Ovary (tissue), 7 donors: ENCODE measurements at regions not wholly inside any gene's neighbourhood (a gene's known extent, or its start where the extent isn't known, plus 50 kb on each side); places are given as distances from the start of the nearest gene placed in this dataset.

Experiments
- DNase-seq, 5 donors: peaks; one replicate each; pipeline ENCODE4 v3.0.0-alpha.2; 2019 to 2020
- H3K27ac ChIP-seq, 2 donors: fragments of 200-600 bp; one replicate each; pipeline versions ENCODE4 v1.5.1 to v1.8.0; 2019 to 2022
- H3K27me3 ChIP-seq: fragments of 200-600 bp; one replicate; pipeline ENCODE4 v1.8.0; 2022
- H3K36me3 ChIP-seq: fragments of 200-600 bp; sonication (generic); one replicate; pipeline ENCODE4 v1.5.1; 2019
- H3K4me1 ChIP-seq: one replicate; pipeline ENCODE4 v1.8.1; 2013; ENCODE audit warnings: mild to moderate bottlenecking, moderate library complexity; ENCODE audit not compliant: insufficient read depth
- H3K4me3 ChIP-seq: fragments of 200-600 bp; sonication (generic); one replicate; pipeline ENCODE4 v1.5.1; 2017
- H3K9me3 ChIP-seq, 2 donors: fragments of 200-600 bp in 1 of 2; sonication (generic) in 1 of 2; one replicate each; pipeline versions ENCODE4 v1.5.1 to v1.8.1; 2013 to 2019; ENCODE audit warnings: mild to moderate bottlenecking in 1 of 2, moderate library complexity in 1 of 2
- CTCF ChIP-seq, 3 donors: fragments of 450-650 bp in 2 of 3; fragments of 200-600 bp in 1 of 3; IDR thresholded peaks; one replicate each; pipeline versions ENCODE4 v1.5.1 to v1.8.0; 2016 to 2022; ENCODE audit warnings: antibody characterized with exemption in 3 of 3, mild to moderate bottlenecking in 1 of 3
- EP300 ChIP-seq: sonication (generic); formaldehyde crosslinking; IDR thresholded peaks from one replicate; pipeline ENCODE4 v1.6.1; 2017; ENCODE audit warnings: antibody characterized with exemption
- POLR2A ChIP-seq: fragments of 450-650 bp; IDR thresholded peaks from one replicate; pipeline ENCODE4 v1.6.1; 2017; ENCODE audit warnings: antibody characterized with exemption, mild to moderate bottlenecking, moderate library complexity
- WGBS, 3 donors: extraction: QIAGEN DNeasy Blood & Tissue Kit in 1 of 3; methylation state at CpG; one replicate each; pipeline versions ENCODE4 v1.1.5 to v1.1.7; 2013 to 2017; 5-methylcytosine and 5-hydroxymethylcytosine counted together
- intact Hi-C, 4 donors: fragments of 100-400 bp; cut with DNase I; formaldehyde crosslinking; loops; one replicate each; pipeline versions ENCODE4 v1.11.0 to v1.15.1; 2022 to 2023
- donor health status: DM: no; HTN: no; CAD: no; lungs with moderate emphysema.
- donor health status: DM: no; HTN: no; CAD: no.
- donor health status: Bipolar disorder and iron deficiency.
- donor health status: DM: no; HTN: no; CAD: no.
- donor health status: DM: yes; HTN: yes; CAD: no.

DNA sequence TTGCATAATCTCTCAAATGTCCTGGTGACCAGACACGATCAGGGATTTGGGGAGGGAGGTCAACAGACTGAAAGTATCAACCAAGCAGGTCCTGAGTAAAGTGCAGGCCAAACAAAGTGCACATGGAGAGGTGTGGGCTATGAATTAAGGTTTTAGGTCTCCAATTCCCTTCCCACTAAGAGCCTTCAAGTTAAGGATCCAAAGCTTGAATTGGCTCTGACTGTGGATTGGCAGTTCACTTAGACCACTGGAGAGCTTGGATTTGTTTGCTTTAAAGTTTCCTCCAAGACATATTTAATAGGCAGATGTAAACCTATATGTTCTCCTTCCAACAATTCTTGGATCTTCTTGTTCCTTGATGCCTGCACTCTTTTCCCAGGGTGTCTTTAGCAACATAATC is 129.6 kb upstream of the IGF1 start:
- H3K36me3 ChIP-seq: no peaks in the 10 kb centered on the region
- TF ChIP-seq POLR2A: no peak
- TF ChIP-seq EP300: no peak
- TF ChIP-seq CTCF (IDR thresholded peaks at IDR 0.05): no peak
- no peak overlapping the region for H3K4me3 ChIP-seq
- no peaks in the 10 kb centered on the region for H3K4me1 ChIP-seq
- no peak overlapping the region for H3K27ac ChIP-seq
- WGBS, 3 donors: 82 to 91% (median 89%) methylated on average over 1 of the region's 1 CpG
- H3K27me3 ChIP-seq: no peaks in the 10 kb centered on the region
- no peaks in the 10 kb centered on the region for H3K9me3 ChIP-seq
- intact Hi-C loops: no loop called here
- DNase-seq: no peak

DNA sequence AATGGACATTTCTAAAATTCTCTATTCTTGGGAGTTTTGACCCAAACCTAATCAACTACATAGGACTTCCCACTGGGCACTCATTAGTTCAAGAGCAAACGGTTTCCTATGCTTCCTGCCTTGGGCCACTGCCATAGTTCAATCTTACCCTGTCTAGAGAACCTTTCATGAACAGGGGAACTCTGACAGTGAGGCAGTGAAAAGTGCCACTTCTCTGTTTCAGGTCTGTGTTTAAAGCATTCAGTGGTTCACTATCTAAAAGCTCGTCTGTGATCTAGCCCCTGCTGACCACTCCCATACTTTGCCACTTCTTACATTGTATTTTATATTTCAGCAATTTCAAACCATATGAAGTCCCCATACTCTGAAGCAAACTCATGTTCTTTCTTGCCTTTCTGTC is 122.7 kb upstream of the IGF1 start:
- peaks cover 3% of the 10 kb centered on the region for H3K4me1 ChIP-seq
- H3K36me3 ChIP-seq: no peaks in the 10 kb centered on the region
- H3K9me3 ChIP-seq: no peaks in the 10 kb centered on the region
- intact Hi-C loops: no loop called here
- H3K27me3 ChIP-seq: no peaks in the 10 kb centered on the region
- WGBS, 3 donors: 44 to 58% (median 53%) methylated on average over 2 of the region's 2 CpGs
- no peak for DNase-seq
- H3K27ac ChIP-seq: no peak overlapping the region
- TF ChIP-seq EP300 (no peak), POLR2A (no peak), CTCF (IDR thresholded peaks at IDR 0.05) (no peak)
- H3K4me3 ChIP-seq: no peak overlapping the region

GRCh38 chr12:102602521-102602920 is 122.2 kb upstream of the IGF1 start:
- 53 to 86% (median 75%) methylated on average over 1 of the region's 1 CpG for WGBS, 3 donors

GRCh38 chr12:102601621-102602020 is 121.3 kb upstream of the IGF1 start:
- peaks cover 3% of the 10 kb centered on the region for H3K4me1 ChIP-seq
- no peak for DNase-seq
- no peak for TF ChIP-seq POLR2A
- TF ChIP-seq CTCF (IDR thresholded peaks at IDR 0.05): no peak
- no peak for TF ChIP-seq EP300
- intact Hi-C loops: no loop called here
- no peaks in the 10 kb centered on the region for H3K9me3 ChIP-seq
- WGBS, 3 donors: 90 to 96% (median 91%) methylated on average over 5 of the region's 5 CpGs
- H3K27ac ChIP-seq: no peak overlapping the region
- H3K27me3 ChIP-seq: no peaks in the 10 kb centered on the region
- H3K36me3 ChIP-seq: no peaks in the 10 kb centered on the region
- H3K4me3 ChIP-seq: no peak overlapping the region

More at GRCh38 chr12:102602521-102602920, 122.2 kb upstream of the IGF1 start:
- intact Hi-C loops: no loop called here
- Histone ChIP-seq H3K4me1 (peaks cover 3% of the 10 kb centered on the region), H3K27ac (no peak overlapping the region), H3K27me3 (no peaks in the 10 kb centered on the region), H3K4me3 (no peak overlapping the region), H3K9me3 (no peaks in the 10 kb centered on the region), H3K36me3 (no peaks in the 10 kb centered on the region)
- no peak for DNase-seq
- TF ChIP-seq POLR2A (no peak), EP300 (no peak), CTCF (IDR thresholded peaks at IDR 0.05) (no peak)

DNA sequence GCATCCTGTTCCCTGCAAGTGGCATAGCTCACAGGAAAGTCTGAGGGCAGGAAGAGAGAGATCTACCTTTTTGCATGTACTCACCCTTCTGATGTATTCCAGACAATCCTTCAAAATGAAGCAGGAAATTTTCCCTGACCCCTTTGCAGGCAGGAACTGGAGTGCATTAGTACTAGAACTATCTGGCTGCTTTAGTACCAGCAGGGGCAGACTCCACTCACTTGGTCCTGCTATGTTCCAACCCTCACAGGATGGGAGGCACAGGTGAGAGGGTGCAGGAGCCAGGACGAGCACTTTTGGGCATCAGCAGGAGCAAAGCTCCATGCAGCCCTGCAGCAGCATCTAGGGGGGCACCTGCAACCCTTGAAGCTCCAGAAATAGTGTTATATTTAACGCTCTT is 116.3 kb upstream of the IGF1 start:
- H3K27me3 ChIP-seq: no peaks in the 10 kb centered on the region
- H3K27ac ChIP-seq: no peak overlapping the region
- H3K4me3 ChIP-seq: no peak overlapping the region
- no peaks in the 10 kb centered on the region for H3K9me3 ChIP-seq
- no peaks in the 10 kb centered on the region for H3K4me1 ChIP-seq
- H3K36me3 ChIP-seq: no peaks in the 10 kb centered on the region
- no peak for DNase-seq
- intact Hi-C loops: no loop called here
- WGBS, 3 donors: 71 to 89% (median 83%) methylated on average over 2 of the region's 2 CpGs
- TF ChIP-seq CTCF (IDR thresholded peaks at IDR 0.05) (no peak), POLR2A (no peak), EP300 (no peak)
